Stimulated activated CD4-positive, alpha-beta T cell treated with anti-CD3 and anti-CD28 coated beads, Interleukin-12 subunit alpha, Interleukin-12 subunit beta, amount 100 ng/mL, for 48 hours (primary cell): ENCODE measurements at regions not wholly inside any gene's neighbourhood (a gene's known extent, or its start where the extent isn't known, plus 50 kb on each side); places are given as distances from the start of the nearest gene placed in this dataset.
"Not testable (repeated sequence)": the region's sequence is repeated elsewhere in the genome, so short reads cannot be mapped to it uniquely, and the experiment has no call there.

Source experiments
- DNase-seq, 3 donors: peaks; one replicate each; pipeline ENCODE4 v3.0.0-alpha.2; 2020; ENCODE audit warnings: low read depth in 2 of 3, low spot score in 1 of 3

- no peak for DNase-seq
Measured at GRCh38 chr4:33072298-33073089, 2352.3 kb downstream of the PCDH7 start.

DNA sequence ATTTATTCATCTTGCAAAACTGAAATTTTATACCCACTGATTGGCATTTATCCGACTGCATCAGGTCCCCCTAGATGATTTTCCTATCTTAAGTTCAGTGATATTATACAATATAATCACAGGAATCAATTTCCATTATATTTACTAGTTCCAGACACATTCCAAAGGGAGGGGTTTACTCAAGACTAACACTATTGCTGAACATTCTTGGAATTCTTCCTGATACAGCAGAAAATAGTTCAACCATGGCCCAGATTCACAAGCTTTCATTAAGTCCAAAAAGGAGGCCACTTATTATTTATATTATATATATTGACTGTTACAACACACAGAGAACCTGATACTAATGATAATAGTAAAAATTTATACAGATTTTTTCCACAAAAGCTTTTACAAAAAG, 2353.6 kb downstream of the PCDH7 start:
- no peak for DNase-seq

- no peak for DNase-seq
Measured at GRCh38 chr4:33078145-33078544, 2358.0 kb downstream of the PCDH7 start.

- DNase-seq, result no peak
Measured at GRCh38 chr4:33080275-33080674, 2360.1 kb downstream of the PCDH7 start.

- DNase-seq, result no peak
Measured at GRCh38 chr4:33085709-33086108, 2365.5 kb downstream of the PCDH7 start.

DNA sequence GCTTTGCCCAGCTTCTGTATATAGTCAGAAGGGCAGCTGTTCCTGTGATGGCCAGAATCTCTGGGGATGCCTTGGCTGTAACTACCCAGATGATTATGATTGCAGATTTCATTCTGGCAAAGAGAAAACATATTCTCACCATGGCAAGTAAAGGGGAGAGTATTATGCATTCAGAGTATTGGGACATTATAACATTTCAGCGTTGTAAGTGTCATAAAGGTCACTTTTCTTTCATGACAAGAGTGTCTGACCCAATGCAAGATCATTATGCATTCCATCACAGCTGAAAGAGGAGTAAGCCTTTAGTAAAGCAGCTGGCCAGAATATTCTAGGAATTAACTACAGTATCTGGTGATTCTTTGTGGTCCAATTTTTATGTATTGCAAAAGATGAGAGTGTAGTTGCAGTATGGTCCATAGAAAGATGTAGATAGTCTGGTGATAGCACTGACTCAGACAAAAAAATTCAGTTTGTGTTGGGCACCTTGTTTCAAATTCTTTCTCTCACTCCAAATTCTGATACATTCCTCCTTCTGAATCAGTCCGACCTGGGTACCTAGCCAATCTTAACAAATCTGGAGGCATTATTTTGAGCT, 2366.3 kb downstream of the PCDH7 start:
- no peak for DNase-seq

GRCh38 chr4:33088713-33089112, 2368.5 kb downstream of the PCDH7 start:
- no peak for DNase-seq

GRCh38 chr4:33090910-33091309, 2370.7 kb downstream of the PCDH7 start:
- no peak for DNase-seq

DNA sequence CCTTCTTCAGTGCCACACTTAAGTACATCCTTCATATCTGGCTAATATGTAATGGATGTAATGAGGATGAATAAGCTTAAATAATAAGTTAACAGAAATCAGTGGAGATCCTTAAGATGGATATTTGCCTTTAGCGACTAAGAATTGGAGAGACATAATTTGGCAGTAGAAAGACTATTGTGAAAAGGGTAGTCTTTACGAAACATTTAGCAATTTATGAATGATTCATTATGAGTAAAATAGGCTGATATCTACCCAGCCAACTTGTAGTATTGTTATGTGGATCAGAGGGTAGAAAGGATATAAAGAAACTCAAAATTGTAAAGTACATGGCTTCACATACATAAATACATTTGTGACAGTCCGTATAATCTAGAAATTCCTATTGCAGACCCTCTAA, 2371.8 kb downstream of the PCDH7 start:
- no peak for DNase-seq

DNA sequence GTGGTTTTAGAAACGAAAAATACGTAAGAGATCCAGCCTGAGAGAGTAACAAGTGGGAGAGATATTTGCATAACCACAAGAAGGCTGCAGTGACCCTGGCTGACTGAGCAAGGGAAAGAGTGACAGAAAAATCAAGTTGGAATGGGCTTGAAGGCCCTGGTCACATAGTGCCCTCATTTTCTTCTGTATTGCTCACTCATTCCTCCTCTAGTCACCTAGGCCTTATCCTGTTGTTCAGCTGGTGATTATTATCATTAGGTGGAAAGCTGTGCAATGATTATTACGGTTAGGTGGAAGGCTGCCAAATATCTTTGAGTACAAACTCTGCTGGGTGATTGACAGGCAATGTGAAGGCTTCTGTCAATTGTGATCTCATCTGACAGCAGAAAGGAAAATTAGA, 2384.1 kb downstream of the PCDH7 start:
- no peak for DNase-seq

- no peak for DNase-seq
Measured at GRCh38 chr4:33107814-33108213, 2387.6 kb downstream of the PCDH7 start.

DNA sequence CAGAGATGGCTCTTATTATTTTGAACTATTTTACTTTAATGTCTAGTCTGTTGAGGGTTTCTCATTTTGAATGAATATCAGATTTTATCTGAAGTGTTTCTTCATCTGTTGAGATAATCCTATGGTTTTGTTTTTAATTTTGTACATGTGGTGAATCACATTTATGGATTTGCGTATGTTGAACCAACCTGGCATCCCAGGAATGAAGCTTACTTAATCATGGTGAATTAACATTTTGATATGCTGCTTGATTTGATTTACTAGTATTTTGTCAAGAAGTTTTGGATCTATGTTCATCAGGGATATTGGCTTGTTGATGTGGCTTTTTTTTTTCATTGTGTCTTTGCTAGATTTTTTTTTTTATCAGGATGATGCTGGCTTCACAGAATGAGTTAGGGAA, 2390.9 kb downstream of the PCDH7 start:
- DNase-seq, result no peak

GRCh38 chr4:33116871-33117270, 2396.7 kb downstream of the PCDH7 start:
- no peak for DNase-seq

DNA sequence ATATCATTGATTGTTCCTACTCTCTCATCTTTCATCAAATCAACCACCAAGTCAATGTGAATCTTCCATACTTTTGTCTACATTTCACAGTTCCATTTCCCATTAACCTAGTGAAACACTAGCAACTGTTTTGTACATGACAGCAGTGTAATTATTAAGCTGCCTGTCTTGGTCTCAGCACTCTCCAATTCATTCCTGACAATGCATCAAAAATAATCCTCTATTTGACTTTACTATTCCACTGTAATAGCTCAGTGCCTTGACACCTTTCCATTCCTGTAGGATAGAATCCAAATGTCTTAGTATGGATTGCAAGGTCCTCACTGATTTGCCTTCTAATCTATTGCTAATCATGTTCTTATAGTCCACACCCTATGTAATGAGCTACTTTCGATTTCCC, 2405.8 kb downstream of the PCDH7 start:
- DNase-seq, result no peak

- DNase-seq, result not testable (repeated sequence)
Measured at GRCh38 chr4:33130662-33131061, 2410.5 kb downstream of the PCDH7 start.

DNA sequence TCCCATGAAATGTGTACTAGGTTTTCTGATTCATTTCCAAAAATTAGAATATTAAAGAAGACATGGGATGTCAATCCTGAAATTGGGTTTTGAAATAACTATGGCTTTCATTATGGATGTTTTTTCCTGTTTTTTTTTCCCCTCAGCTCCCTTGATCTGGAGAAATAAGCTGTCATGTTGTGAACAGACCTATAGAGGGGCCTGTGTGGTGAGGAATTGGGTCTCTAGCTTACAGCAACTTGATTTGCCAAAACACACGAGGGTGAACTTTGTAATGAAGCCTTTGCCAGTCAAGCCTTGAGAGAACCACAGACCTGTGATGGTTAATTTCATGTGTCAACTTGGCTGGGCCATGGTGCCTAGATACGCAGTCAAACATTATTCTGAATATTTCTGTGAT, 2413.6 kb downstream of the PCDH7 start:
- DNase-seq, result no peak

- no peak for DNase-seq
Measured at GRCh38 chr4:33134366-33134765, 2414.2 kb downstream of the PCDH7 start.

GRCh38 chr4:33149658-33150524, 2429.7 kb downstream of the PCDH7 start:
- DNase-seq, result no peak

DNA sequence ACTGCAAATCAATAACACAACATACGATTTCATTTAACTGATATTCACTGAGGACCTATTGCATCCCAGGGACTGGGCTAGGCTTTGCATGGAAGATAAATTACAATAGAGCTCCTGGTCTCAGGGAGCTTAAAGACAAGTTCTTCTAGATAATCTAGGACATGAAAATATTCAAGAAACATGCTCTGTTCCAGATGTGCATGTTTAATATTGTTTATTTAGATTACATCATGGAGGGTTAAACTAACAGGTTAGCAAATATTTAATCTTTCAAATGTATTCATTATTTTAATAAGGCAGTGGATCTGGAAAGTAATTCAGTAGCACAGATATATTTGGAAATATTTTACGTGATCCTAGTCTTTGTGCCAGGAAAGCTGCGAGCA, 2430.3 kb downstream of the PCDH7 start:
- DNase-seq, result no peak

DNA sequence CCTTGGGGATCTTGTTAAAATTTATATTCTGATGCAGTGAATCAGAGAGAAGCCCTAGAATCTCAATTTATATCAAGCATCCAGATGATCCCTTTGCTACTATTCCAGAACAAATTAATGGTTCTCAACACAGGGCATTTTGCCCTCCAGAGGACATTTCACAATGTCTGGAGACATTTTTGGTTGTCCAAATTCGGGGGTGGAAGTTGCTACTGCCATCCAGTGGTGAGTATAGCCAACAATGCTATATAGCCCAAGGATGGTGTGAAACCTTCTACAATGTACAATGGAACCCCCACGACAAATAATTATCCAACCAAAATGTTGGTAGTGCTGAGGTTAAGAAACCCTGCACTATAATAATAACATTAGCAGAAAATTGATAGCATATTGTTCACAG, 2440.0 kb downstream of the PCDH7 start:
- no peak for DNase-seq

DNA sequence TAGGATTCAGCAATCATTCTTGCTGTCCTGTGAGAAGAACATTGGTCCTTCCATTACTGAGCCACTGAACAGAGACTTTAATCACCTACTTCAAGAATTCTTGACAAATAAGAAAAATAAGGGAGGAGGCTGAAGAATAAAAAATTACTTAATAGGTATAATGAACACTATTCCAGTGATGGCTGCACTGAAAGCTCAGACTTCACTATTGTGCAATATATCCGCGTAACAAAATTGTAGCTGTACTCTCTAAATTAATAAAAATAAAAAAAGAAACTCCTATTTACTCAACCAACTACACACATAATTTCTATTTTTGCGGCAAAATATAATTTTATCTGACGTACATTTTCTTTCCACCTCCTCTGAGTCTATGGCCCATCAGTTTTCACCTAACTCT, 2441.0 kb downstream of the PCDH7 start:
- no peak for DNase-seq

DNA sequence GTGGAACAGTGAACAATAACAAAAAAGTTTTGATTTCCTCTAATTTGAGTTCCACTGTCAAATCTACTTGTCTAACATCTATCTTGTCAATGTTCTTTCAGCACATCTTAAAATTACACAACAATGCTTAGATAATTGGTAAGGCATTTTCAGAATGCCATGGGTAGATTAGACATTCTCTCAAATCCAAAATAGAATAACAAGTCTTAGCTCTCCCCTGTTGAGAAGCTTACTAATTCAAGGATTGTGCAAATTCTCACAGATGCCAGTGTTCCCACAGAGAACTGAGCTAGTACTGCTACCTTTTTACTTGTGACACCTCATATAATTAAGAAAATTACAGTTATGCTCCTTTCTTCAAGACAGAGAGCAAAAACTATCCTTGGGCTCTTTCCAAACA, 2442.0 kb downstream of the PCDH7 start:
- no peak for DNase-seq
